G401 (cell line): ENCODE measurements at regions not wholly inside any gene's neighbourhood (a gene's known extent, or its start where the extent isn't known, plus 50 kb on each side); places are given as distances from the start of the nearest gene placed in this dataset.

Experiments used
- DNase-seq: peaks from one replicate; pipeline ENCODE4 v3.0.0-alpha.2; 2015; ENCODE audit warnings: low spot score
- in situ Hi-C: cut with HindIII; loops from 2 replicates; pipeline ENCODE4 v1.10.0; 2016; ENCODE audit warnings: low sequenced_read_pairs, mixed read lengths

DNA sequence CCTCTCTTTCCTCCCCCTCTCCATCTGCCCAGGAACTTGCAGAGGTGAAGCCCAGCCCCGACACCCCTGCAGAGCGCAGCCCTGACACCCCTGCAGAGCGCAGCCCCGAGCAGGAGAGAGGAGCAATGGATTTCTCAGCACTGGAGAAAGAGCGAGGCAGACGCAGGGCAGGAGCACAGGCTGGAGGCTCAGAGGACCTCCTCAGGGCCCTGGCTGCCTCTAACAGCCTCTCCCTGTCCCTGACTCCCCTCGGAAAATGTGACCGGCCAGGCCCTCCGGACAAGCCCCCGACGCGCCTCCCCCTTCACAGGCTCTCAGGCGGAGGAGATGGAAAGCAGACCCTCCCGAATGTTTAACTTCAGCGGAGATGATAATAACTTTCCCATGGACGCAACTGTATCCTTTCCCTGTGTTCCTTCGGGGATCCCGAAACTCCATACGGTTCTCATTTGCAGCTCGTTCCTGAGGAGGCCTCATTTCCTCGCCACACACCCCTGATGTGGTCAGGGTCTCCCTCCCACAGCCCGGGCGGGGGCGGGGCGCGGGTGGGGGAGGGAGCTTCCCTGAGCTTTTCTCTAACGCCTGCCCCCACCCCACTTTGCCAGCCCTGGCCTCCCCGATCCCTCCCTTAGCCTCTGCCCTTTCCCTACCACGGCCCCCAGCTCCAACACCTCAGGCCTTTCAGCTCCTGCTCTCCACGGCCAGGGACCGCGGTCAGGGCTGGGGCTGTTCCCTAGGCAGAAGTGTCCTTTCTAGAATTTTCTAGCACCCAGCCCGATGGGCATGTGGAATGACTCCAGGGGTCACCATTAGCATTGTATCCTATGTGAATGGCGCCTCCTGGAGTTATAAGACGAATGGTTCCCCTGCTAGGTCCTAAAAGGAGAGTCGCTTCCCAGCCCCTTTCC lies 201.1 kb upstream of the BCOR start:
- in situ Hi-C loops: no loop called here
- DNase-seq: peak; percentile 0

DNA sequence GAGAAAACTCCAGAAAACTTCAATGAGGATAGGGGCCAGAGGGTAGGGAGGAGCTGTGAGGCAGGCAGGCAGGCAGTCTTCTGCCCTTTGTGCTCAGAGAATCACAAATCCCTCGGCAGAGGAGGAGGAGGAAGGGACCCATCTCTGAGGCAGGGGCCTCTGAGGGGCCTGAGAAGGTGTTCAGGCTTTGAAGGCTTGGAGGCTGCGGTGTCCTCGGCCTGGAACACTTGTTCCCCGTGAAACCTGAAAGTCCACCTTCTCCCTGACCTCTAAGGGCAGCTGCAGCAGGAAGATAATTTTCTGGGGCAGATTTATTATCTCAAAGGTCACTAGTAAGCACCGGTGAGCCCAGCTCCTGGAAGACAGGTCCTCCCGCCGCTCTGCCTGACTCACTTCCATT lies 200.3 kb upstream of the BCOR start:
- in situ Hi-C loops: no loop called here
- no peak for DNase-seq

DNA sequence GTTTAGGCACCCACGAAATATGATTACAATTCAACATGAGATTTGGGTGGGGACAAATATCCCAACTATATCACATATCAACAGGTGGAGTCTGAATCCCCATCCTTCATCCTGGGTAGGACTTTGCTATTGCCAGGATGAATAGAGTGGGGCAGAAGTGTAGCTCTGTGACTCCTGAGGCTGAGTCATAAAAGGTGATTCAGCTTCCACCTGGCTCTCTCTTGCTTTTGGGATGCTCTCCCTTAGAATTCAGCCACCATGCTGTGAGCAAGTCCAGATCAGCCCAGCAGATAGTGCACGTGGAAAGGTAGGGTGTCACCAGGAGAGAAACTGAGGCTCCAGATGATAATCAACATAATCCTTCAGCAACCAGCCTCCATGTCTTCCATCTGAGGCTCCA lies 193.8 kb upstream of the BCOR start:
- DNase-seq: no peak
- in situ Hi-C loops: no loop called here

DNA sequence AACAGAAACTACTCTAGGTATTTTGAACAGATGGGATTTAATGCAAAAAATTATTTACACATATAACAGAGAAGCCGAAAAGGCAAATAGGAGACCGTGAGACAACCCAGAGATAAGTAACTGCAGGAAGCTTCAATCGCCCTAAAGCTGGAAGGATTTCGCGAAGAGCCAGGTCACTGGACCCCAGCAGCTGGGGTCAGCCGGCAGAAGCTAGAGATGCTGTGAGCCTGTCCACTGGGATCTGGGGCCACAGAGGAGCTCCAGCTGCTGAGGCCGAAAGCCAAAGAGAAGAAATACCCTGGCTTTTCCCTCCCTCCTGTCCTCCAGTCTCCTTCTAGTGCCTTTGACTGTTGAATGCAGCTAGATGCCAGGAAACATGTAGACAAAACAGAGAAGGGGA lies 192.8 kb upstream of the BCOR start:
- in situ Hi-C loops: no loop called here
- no peak for DNase-seq

DNA sequence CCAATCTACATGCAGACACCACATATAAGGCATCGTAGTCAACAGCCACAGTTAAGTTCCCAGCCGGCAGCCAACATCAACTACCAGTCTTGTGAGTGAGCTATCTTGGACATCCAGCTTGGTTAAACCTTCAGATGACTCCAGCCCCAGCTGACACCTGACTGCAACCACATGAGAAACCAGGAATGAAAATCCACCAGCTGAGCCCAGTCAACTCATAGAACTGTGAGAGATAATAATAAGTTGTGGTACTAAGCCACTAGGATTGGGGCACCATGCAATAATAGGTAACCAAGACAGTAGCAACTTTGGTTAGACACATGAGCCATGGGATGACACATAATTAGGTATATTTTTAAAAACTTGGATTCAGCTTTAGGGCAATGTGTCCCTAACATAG lies 188.1 kb upstream of the BCOR start:
- no peak for DNase-seq
- in situ Hi-C loops: no loop called here

DNA sequence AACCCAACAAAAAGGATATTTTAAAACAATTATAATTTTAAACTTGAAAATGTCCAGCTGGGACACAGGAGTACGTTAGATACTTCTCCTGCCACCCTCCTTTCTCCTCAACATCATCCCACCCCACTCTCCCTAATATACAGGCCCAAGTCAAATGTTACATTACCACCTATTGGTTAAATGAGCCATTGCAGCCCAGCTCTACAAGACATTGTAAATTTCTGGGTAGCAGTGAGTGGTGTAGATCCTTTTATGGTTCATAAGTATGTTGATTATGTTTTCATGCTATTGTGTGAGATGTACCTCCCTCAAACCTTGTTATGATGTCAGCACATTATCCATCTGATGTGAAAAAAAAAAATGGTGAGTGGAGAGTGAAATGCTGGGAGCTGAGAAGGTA lies 187.1 kb upstream of the BCOR start:
- no peak for DNase-seq
- in situ Hi-C loops: no loop called here

DNA sequence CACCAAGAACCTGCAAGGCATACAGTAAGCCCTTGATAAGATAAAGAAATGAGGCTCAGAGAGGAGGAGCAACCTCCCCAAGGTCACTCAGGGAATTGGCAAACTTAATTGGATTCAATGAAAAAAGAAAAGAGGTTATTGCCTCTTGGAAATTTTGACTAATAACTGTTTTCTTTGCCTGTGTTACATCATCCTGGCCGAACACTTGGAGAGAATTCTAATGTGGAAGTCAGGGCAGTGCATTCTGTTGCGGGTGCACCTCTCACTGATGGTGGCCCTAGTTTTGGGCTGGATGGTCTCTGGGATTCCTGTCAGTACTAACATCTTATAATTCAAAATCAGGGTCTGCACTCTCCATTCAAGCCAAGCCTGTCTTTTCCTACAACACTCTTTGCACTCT lies 186.2 kb upstream of the BCOR start:
- DNase-seq: no peak
- in situ Hi-C loops: no loop called here

DNA sequence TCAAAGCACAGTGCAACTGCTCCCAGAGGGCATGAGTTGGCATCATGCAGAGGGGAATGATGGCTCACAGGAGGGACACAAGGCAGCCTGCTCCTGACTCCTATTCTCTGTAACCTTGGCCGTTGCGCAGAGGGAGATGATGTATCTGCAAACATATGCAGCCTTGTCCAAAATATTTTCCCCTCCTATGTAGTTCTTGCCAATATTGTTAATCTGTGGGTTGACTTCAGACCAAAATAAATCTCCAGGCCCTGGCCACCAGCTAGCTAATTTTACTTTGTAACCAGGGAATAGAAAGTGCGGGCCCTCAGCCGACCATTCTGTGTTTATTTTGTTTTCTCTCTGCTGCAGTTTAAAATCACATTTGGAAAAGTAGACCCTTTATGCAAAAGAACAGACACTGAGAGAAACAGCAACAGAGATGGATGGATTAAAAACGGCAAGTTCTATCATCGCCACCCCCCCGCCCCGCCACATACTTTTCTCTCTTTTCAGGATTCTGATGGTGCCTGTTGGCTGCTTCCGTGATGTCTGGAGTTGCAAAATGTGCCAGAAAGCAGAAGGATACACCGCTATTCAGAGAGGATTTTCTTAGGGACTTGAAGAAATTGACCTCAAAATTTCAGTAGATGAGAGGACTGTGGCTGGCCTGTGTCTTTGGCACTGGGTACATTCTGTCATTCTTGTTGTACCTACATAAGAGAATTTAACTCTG lies 185.3 kb upstream of the BCOR start:
- in situ Hi-C loops: no loop called here
- DNase-seq: no peak

DNA sequence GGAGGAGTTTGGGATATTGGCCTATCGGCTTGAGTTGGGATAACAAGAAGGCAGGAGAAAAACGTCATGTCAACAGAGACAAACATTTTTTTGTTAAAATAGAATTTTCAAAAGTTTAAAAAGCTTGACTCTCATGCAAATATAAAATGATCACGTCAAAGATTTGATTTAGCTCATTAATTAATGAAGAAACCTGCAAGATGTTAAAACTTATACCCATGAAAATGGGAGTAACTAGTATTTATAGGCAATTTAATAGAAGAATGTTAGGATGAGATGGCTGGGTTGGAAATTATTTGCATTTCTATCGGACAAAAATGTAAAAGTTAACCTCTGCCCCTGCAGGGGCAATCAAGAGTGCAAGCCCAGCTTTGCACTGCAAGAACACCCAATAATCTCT lies 184.6 kb upstream of the BCOR start:
- in situ Hi-C loops: no loop called here
- DNase-seq: no peak

DNA sequence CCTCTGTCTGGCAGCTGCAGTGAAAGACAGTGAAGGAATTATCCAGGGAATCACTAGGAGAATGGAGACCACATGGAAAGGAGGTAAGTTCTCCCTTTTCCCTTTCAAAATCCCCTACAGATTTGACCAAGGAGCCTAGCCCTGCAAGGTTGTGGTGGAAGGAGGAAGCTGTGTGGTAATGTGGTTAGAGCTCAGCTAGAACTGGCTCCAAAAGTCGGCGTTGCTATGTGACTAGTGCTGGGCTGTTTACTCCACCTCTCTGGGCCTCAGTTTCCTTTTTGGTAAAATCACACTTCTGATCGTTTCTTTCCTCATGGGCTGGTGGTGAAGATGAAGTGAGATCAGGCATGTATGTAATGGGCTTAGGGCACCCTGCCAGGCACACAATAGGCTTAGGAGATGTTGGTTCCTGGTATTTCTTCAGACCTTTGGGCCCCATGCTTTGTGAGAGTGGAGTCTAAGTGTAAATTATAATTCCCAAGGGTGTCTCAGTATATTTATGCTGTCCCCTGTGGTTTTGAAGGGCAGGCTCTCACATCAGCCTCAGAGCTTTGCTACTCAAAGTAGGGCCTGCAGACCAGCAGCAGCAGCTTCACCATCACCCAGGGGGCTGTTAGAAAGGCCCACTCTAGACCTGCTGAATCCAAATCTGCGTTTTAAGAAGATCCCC lies 183.7 kb upstream of the BCOR start:
- in situ Hi-C loops: no loop called here
- DNase-seq: no peak

DNA sequence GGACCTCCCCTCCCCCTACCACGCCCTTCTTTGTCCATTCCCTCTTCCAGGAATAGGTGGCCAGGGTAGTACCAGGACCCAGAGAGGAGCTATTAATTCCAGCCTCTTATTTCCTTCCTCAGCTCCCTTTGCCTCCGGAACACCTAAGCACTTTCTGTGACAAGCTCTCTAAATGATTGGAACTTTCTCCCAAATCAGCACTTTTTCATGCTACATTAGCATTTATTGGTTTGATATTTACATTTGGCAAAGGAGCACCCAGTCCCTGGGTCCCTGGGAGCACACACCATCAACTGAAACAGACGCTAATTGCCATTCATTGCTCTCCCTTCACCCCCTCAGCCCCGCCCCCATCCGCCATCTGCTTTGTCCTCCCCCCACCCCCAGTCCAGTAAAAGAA lies 182.0 kb upstream of the BCOR start:
- in situ Hi-C loops: no loop called here
- no peak for DNase-seq

DNA sequence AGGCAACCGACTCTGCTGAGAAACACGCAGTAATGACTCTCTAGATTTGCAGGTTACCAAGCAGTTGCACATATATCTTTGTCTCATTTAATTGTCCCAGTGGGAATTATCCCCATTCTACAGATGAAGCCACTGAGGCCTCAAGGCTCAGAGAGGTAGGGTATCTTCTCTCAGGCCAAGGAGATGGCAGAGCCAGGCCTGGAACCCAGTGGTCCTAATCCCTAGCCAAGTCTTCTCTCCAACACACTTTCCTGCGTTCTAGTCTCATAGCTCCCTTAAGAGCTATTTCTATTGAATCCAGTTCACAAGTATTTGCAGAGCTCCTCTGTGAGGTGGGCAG lies 181.3 kb upstream of the BCOR start:
- DNase-seq: no peak
- in situ Hi-C loops: no loop called here

DNA sequence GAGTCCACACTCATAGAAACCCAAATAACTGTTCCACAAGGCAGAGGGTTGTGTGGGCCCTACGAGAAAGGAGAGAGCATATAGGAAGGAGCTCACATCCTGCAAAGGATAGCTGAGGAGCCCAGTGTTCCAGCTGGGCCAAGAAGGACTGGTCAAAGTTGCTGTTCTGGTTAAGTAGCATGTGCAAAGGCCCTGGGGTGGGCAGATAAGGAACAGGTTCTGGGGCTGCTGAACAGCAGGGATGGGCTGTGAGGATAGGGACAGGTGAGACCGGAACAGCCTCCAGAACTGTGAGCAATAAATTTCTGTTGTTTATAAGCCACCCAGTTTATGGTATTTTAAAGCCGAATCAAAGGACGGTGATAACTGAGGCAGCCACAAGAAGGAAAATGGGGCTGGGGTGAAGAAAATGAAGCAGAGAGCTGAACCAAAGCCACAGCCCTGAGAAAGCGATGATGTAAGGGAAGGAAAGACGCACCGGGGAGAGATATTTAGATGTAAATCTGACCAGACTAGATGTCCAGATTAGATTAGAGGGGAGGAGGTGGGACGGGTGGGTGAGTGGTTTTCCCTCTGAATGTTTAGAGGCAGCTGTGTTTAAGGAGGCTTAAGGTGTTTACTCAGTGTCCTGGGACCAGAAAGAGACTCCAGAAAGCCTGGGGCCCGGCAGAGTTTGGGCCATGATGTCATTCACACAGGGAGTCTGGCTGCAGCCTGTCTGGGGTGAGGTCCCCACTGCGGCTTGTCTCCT lies 180.8 kb upstream of the BCOR start:
- DNase-seq: no peak
- in situ Hi-C loops: no loop called here

DNA sequence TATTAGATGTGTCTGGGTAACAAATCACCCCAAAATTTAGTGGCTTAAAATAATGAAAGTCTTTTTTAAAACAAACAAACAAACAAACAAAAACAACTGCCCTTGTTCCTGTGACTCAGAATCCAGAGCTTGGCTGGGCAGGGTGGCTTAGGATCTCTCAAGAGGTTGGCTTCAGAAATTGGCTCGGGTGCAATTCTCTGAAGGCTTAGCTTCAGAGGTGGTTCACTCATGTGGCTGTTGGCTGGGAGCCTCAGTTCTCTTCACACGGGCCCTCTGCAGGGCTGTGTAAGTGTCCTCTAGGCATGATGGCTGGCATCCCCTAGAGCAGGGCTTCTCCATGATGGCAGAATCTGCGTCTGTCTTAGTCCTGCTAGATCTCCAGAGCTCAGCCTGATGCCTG lies 179.9 kb upstream of the BCOR start:
- in situ Hi-C loops: no loop called here
- no peak for DNase-seq

DNA sequence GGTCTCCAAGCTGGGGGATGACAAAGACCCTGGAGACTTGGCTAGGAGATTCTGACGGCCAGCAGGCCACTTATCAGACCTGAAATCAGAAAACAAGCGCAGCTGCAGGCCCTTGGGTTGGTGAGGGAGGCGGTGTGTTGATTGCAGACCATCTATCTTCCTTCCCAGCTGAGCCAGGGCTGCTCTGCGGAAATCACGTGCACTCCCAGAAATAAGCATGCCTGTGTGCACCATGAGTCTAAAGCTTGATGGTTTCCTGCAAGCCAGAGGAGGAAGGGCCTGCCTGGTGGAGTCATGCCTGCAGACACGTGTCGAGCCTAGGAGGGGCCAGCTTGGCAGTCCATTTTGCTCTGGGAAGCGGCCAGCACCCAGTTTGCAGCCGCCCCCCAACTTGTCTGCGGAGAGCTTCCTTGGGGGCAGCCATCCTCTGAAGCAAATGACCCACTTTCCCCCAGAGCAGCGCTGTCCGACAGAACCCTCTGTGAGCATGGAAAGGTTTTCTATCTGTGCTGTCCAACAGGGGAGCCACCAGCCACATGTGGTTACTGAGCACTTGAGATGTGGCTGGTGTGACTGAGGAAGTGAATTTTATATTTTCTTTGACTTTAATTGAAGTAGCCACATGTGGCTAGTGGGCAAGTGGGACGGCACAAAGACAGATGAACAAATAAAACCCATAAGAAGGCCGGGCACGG lies 175.7 kb upstream of the BCOR start:
- in situ Hi-C loops: no loop called here
- no peak for DNase-seq

DNA sequence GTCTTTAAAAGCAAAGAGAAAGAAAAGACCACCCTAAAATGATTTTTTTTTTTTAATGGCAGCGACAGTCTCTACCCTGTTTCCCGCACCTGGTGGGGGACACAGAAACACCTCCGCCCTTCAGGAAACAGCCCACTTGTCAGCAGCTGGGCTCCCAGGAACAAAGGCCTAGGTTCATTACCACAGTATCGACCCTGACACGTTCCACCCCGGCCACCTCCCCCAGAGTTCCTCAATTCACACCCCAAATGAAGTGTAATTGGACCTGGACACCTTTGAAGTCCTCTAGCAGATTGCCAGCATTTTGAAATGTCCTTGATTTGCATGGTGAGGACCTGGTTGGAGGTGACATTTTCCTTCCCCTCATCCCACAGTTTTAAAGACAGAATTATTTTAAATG lies 175.0 kb upstream of the BCOR start:
- in situ Hi-C loops: no loop called here
- no peak for DNase-seq

DNA sequence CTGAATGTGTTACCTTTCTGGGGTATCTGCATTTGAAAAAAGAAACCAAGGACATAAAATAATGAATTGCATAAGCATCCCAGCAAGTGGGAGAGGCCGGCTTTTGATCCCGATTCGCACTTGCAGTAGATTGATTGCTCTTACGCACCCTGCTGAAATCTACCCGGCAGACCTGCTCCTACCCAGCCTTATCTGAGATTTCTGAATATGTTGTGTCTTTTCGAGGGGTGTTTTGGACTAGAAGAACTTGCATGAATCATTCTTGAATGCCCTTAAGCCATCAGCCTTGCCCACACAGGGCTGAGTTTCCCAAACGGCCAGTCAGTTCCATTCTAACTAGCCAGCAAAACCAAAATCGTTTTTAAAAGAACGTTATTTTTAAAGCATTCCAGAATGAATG lies 174.4 kb upstream of the BCOR start:
- no peak for DNase-seq
- in situ Hi-C loops: no loop called here

DNA sequence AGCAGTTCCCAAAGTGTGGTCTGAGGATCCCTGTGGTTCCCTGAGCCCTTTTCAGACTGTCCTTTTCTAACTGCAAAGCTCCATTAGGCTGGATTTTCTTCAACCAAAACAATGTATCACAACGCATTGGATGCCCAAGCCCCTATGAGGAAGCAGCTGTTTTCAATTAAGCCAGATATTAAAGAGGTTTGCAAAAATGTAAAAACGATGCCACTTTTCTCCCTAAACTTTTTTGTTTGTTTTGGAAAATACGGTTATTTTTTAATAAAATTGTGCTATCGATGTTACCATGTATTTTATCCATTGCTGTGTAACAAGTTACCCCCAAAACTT lies 170.4 kb upstream of the BCOR start:
- in situ Hi-C loops: no loop called here
- DNase-seq: no peak
